ENCODE measurements at regions not wholly inside any gene's neighbourhood (a gene's known extent, or its start where the extent isn't known, plus 50 kb on each side); places are given as distances from the start of the nearest gene placed in this dataset.
"Not testable (repeated sequence)": the region's sequence is repeated elsewhere in the genome, so short reads cannot be mapped to it uniquely, and the experiment has no call there.

DNA sequence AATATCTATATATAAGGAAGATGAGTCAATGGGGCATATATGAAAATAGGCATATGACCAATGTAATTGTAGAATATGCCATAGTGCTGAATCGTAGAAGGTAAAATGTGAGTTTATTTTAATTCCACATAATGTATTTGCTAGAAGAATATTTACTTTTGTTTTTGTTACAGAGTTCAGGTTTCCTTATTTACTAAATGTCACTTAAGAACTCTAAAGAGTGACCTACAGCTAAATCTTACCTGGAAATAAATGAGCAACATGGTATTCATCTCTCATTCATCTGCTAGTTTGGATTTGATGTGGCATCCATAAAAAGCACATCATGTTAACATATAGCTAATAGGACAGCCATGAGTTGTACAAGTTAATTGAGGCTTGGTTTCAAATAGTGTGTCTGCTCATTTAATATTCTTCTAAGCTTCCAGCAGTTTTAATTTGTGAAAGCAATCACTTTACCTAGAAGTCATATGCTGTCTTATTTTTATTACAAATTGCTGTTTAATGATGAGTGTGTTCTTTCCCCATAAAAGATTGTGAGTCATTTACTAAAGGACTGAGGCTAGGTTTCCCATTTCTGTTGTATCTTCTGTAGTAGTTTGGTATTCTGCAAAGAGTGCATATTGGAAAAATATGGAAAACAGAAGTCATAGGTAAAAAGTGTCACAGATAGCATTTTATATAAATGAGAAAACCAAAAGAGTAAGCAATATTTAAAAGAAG lies 222.1 kb upstream of the POU1F1 start:
- no peaks in the 10 kb centered on the region for H3K4me1 ChIP-seq (ENCODE audit: insufficient read depth)
- H3K4me3 ChIP-seq (ENCODE audit: low read depth, low read length): no peak overlapping the region
- 82% methylated on average over 1 of the region's 1 CpG for WGBS

DNA sequence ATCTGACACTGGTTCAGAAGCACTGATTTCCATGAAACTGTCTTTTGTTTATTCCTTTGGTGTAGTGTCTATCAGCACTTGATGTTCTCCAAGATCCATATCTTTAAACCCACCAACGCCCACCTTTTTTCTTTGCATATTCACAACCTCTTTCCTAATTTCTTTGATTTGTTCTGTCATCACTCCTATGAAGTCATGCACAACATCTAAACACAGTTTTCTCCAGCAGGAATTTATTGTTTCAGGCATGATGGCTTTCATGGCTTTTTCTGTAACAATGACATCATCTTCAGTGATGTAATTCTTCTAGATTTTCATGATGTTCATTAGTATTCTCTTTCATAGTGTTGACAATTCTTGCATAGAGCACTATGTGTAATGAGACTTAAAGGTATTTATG lies 219.6 kb upstream of the POU1F1 start:
- no peak for DNase-seq (ENCODE audit: extremely low spot score)
- Histone ChIP-seq H3K36me3 (ENCODE audit: insufficient read depth) (no peaks in the 10 kb centered on the region), H3K4me3 (ENCODE audit: low read depth, low read length) (no peak overlapping the region), H3K4me1 (ENCODE audit: insufficient read depth) (no peaks in the 10 kb centered on the region), H3K27ac (ENCODE audit: low read depth) (no peak overlapping the region)
- WGBS: 60% methylated on average over 1 of the region's 1 CpG

More for the DNA sequence above, 222.1 kb upstream of the POU1F1 start:
- no peaks in the 10 kb centered on the region for H3K36me3 ChIP-seq (ENCODE audit: insufficient read depth)
- no peak overlapping the region for H3K27ac ChIP-seq (ENCODE audit: low read depth)
- no peak for DNase-seq (ENCODE audit: extremely low spot score)

DNA sequence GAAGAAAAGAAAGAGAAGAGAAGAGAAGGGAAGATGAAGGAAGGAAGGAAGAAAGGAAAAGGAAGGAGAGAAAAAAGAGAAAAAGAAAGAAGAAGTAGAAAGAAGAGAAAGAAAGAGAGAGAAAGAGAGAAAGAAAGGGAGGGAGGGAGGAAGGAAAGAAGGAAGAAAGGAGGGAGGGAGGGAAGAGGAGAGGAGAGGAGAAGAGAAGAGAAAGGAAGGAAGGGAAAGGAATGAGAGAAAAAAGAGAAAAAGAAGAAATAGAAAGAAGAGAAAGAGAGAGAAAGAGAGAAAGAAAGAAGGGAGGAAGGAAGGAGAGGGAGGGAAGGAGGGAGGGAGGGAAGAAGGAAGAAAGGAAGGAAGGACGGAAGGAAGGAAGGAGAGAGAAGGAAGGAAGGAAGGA lies 217.9 kb upstream of the POU1F1 start:
- H3K4me3 ChIP-seq (ENCODE audit: low read depth, low read length): no peak overlapping the region
- WGBS: 74% methylated on average over 1 of the region's 1 CpG
- no peak overlapping the region for H3K27ac ChIP-seq (ENCODE audit: low read depth)
- H3K36me3 ChIP-seq (ENCODE audit: insufficient read depth): no peaks in the 10 kb centered on the region
- H3K4me1 ChIP-seq (ENCODE audit: insufficient read depth): no peaks in the 10 kb centered on the region
- no peak for DNase-seq (ENCODE audit: extremely low spot score)

DNA sequence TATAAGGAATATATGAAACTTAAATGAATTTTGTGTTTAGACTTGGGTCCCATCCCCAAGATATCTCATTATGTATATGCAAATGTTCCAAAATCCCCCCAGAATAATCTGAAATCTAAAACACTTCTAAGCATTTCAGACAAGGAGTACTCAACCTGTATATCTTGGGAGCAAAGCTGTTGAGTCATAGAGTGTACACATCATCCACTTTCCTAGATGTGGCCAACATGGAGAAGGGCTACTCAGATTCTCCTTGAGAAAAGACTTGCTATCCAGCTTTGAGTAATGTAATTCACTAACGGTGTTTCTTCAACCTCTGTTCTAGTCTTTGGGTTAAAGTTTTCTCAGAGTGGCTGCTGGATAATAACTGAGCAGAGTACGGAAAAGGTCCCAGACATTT lies 215.5 kb upstream of the POU1F1 start:
- H3K4me1 ChIP-seq (ENCODE audit: insufficient read depth): no peaks in the 10 kb centered on the region
- no peak overlapping the region for H3K4me3 ChIP-seq (ENCODE audit: low read depth, low read length)
- no peak overlapping the region for H3K27ac ChIP-seq (ENCODE audit: low read depth)
- H3K36me3 ChIP-seq (ENCODE audit: insufficient read depth): no peaks in the 10 kb centered on the region
- WGBS: 83% methylated on average over 2 of the region's 2 CpGs
- DNase-seq (ENCODE audit: extremely low spot score): no peak

DNA sequence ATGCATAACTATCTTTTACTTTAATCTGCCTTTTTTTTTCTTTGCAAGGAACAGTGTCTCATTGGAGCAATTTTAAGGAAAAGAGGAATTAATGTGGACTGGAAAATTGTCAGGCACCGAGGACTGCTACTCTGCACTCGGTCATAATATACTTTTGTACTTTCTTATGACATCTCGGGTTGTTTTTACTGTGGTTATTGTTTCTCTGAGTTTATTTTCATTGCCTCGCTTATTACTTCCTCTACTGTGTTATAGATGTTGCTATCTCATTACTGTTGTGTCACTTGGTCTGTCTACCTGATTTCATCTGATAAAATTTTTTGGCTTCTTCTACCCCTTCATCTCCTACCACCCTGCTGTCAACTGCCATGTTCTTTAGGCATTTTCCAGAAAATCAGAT lies 213.5 kb upstream of the POU1F1 start:
- 76% methylated on average over 4 of the region's 4 CpGs for WGBS
- no peak for DNase-seq (ENCODE audit: extremely low spot score)
- Histone ChIP-seq H3K36me3 (ENCODE audit: insufficient read depth) (no peaks in the 10 kb centered on the region), H3K4me3 (ENCODE audit: low read depth, low read length) (no peak overlapping the region), H3K27ac (ENCODE audit: low read depth) (no peak overlapping the region), H3K4me1 (ENCODE audit: insufficient read depth) (no peaks in the 10 kb centered on the region)

DNA sequence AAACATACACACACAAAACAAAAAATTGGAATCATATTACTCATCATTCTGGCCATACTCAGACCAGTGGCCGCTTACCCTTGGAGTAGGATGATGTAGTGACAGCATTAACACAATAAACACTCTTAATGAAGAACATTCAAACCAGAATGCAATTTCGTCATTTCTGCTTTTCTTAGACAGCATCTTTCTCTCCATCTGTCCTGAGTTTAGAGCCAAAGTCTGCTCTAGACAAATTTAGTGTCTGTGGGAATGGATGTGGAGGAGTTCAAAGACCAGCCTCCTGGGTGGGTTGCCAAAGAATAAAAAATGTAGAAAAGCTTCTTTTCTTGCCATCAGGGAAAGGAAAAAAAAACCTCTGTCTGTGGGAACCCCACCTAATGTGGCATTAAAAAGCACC lies 212.4 kb upstream of the POU1F1 start:
- WGBS: 55% methylated on average over 2 of the region's 2 CpGs

DNA sequence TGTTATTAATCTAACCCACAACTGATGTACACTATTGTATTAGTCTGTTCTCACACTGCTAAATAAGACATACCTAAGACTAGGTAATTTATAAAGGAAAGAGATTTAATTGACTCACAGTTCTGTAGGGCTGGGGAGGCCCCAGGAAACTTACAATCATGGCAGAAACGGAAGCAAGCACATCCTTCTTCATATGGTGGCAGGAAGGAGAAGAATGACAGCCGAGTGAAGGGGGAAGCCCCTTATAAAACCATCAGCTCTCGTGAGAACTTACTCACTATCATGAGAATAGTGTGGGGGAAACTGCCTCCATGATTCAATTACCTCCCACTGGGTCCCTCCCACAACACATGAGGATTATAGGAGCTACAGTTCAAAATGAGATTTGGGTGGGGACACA lies 210.3 kb upstream of the POU1F1 start:
- not testable (repeated sequence) for DNase-seq (ENCODE audit: extremely low spot score); H3K27ac ChIP-seq (ENCODE audit: low read depth); H3K36me3 ChIP-seq (ENCODE audit: insufficient read depth); H3K4me3 ChIP-seq (ENCODE audit: low read depth, low read length); H3K4me1 ChIP-seq (ENCODE audit: insufficient read depth)
- 55% methylated on average over 3 of the region's 3 CpGs for WGBS

More for the DNA sequence above, 212.4 kb upstream of the POU1F1 start:
- Histone ChIP-seq H3K4me1 (ENCODE audit: insufficient read depth) (no peaks in the 10 kb centered on the region), H3K4me3 (ENCODE audit: low read depth, low read length) (no peak overlapping the region), H3K27ac (ENCODE audit: low read depth) (no peak overlapping the region), H3K36me3 (ENCODE audit: insufficient read depth) (no peaks in the 10 kb centered on the region)
- DNase-seq (ENCODE audit: extremely low spot score): no peak

DNA sequence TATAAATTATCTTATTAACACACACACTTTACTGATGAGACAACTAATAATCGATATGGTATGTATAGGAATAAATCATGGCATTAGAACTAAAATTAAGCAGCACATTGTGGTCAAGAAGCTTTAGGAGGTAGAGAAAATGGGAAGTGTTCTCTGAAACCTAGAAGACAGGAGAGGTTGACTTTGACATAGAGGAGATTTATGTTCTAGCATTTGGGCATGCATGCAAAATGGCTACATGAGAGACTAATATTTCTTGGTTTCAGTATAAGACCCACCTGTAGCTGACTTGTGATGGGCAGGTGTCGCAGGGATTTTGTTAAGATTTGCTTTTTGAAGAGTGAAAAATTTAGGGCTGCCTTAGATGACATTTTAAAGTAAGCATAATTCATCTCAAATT lies 209.7 kb upstream of the POU1F1 start:
- 22% methylated on average over 2 of the region's 2 CpGs for WGBS
- no peaks in the 10 kb centered on the region for H3K36me3 ChIP-seq (ENCODE audit: insufficient read depth)

DNA sequence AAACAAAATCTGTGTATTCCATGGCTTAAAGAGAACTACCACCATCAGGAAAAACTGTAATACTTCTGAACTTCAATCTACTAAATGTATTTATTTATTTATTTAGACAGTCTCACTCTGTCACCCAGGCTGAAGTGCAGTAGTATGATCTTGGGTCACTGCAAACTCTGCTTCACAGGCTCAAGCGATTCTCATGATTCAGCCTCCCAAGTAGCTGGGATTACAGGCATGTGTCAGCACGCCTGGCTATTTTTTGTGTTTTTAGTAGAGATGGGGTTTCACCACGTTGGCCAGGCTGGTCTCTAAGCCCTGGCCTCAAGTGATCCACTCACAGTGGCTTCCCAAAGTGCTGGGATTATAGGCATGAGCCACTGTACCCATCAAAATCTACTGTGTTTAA lies 202.3 kb upstream of the POU1F1 start:
- 62% methylated on average over 3 of the region's 3 CpGs for WGBS
- Histone ChIP-seq H3K4me1 (ENCODE audit: insufficient read depth) (no peaks in the 10 kb centered on the region), H3K27ac (ENCODE audit: low read depth) (no peak overlapping the region), H3K36me3 (ENCODE audit: insufficient read depth) (no peaks in the 10 kb centered on the region), H3K4me3 (ENCODE audit: low read depth, low read length) (no peak overlapping the region)
- DNase-seq (ENCODE audit: extremely low spot score): no peak

More for the DNA sequence above, 209.7 kb upstream of the POU1F1 start:
- H3K4me3 ChIP-seq (ENCODE audit: low read depth, low read length): no peak overlapping the region
- H3K27ac ChIP-seq (ENCODE audit: low read depth): no peak overlapping the region
- no peak for DNase-seq (ENCODE audit: extremely low spot score)
- H3K4me1 ChIP-seq (ENCODE audit: insufficient read depth): no peaks in the 10 kb centered on the region

DNA sequence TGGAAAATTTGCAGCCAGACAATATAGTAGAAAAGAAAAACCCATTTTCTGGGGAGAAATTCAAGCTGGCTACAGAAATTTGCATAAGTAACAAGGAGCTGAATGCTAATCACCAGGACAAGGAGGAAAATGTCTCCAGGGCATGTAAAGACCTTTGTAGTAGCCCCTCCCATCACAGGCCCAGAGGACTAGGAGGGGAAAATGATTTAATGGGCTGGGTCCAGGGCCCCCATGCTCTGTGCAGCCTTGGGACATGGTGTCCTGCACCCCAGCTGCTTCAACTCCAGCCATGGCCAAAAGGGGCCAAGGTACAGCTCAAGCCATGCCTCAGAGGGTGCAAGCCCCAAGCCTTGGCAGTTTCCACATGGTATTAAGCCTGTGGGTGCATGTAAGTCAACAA lies 197.6 kb upstream of the POU1F1 start:
- H3K36me3 ChIP-seq (ENCODE audit: insufficient read depth): no peaks in the 10 kb centered on the region
- no peak overlapping the region for H3K4me3 ChIP-seq (ENCODE audit: low read depth, low read length)
- DNase-seq (ENCODE audit: extremely low spot score): no peak

DNA sequence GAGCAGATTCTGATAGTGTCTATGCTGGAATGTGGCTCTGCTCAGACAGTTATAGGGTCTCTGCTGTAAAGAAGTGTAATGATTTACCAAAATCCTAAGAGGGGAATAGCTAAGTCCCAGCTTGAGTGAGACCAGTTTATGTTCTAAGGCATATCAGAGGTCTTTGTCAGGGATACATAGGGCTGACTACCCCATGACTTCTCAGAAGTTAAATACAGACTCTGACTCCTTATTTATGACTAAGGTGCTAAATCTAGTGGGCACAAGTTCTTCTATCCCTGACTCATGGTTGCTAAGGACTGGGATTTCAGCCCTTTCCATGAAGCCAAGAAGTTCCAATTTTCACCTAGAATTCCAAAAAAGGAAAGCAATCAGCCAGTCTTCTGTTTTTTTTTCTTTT lies 192.6 kb upstream of the POU1F1 start:
- no peak for DNase-seq (ENCODE audit: extremely low spot score)
- Histone ChIP-seq H3K4me3 (ENCODE audit: low read depth, low read length) (no peak overlapping the region), H3K36me3 (ENCODE audit: insufficient read depth) (no peaks in the 10 kb centered on the region), H3K27ac (ENCODE audit: low read depth) (no peak overlapping the region), H3K4me1 (ENCODE audit: insufficient read depth) (no peaks in the 10 kb centered on the region)

More for the DNA sequence above, 197.6 kb upstream of the POU1F1 start:
- Histone ChIP-seq H3K4me1 (ENCODE audit: insufficient read depth) (no peaks in the 10 kb centered on the region), H3K27ac (ENCODE audit: low read depth) (no peak overlapping the region)

DNA sequence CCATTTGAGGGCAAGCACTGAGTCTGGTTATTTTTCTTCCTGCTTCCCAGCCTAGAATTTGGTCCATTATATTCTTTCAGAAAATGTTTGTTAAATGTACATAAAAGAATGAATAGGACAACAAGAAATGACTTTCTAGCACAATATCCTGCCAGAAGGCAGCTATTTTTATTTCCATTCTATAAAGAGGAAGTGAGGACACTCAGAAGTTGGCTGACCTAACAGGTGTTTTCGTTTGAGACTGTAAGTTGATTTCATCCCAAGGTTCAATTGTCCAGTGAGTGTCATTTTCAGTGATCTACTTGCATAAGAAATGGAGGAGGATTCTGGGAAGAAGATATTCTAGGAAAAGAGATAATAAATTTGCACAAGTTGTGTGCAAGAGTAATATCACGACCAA lies 191.9 kb upstream of the POU1F1 start:
- WGBS: 33% methylated on average over 2 of the region's 2 CpGs
- no peak overlapping the region for H3K4me3 ChIP-seq (ENCODE audit: low read depth, low read length)
- H3K36me3 ChIP-seq (ENCODE audit: insufficient read depth): no peaks in the 10 kb centered on the region
- no peak overlapping the region for H3K27ac ChIP-seq (ENCODE audit: low read depth)
- no peaks in the 10 kb centered on the region for H3K4me1 ChIP-seq (ENCODE audit: insufficient read depth)
- no peak for DNase-seq (ENCODE audit: extremely low spot score)

DNA sequence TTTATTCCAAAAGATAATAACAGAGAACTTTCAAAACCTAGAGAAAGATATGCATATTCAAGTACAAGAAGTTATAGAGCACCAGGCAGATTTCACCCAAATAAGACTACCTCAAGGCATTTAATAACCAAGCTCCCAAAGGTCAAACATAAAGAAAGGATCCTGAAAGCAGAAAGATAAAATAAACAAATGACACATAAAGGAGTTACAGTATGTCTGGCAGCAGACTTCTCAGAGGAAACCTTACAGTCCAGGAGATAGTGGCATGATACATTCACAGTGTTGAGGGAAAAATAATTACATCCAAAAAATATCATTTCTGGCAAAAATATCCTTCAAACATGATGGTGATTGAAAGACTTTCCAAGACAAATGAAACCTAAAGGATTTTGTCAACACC lies 185.8 kb upstream of the POU1F1 start:
- DNase-seq (ENCODE audit: extremely low spot score): no peak
- Histone ChIP-seq H3K4me3 (ENCODE audit: low read depth, low read length) (no peak overlapping the region), H3K36me3 (ENCODE audit: insufficient read depth) (no peaks in the 10 kb centered on the region), H3K4me1 (ENCODE audit: insufficient read depth) (no peaks in the 10 kb centered on the region), H3K27ac (ENCODE audit: low read depth) (no peak overlapping the region)

DNA sequence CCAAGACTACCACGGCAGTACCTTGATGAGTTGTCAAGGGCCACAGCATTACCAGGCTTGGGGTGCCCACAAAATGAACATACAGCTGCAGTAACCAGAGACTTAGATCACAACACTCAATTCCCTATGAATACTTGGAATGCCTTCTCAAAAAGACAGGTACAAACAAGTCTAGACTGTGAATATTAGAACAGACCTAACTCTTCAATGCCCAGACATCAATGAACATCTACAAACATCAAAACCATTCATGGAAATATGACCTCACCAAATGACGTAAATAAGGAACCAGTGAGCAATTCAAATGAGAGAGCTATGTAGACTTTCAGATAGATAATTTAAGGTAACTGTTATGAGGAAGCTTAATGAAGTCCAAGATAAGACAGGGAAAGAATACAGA lies 185.1 kb upstream of the POU1F1 start:
- no peaks in the 10 kb centered on the region for H3K4me1 ChIP-seq (ENCODE audit: insufficient read depth)
- 84% methylated on average over 2 of the region's 2 CpGs for WGBS
- H3K36me3 ChIP-seq (ENCODE audit: insufficient read depth): no peaks in the 10 kb centered on the region
- no peak overlapping the region for H3K27ac ChIP-seq (ENCODE audit: low read depth)
- DNase-seq (ENCODE audit: extremely low spot score): no peak
- no peak overlapping the region for H3K4me3 ChIP-seq (ENCODE audit: low read depth, low read length)

DNA sequence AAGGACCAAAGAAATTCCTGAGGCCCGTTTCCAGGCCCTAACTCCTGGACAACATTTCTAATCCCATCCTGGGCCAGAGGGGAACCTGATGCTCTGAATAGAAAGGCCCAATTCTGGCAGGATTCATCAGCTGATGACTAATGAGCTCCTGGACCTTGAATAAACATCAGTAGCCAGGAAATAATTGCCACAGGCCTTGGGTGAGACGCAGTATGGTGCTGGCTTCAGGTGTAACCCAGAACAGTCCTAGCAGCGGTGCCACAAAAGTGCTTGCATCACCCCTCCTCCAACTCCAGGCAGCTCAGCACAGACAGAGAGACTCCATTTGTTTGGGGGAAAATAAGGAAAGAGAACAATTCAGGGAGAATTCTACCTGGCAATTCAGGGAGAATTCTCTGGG lies 184.7 kb upstream of the POU1F1 start:
- H3K4me1 ChIP-seq (ENCODE audit: insufficient read depth): no peaks in the 10 kb centered on the region
- no peak overlapping the region for H3K27ac ChIP-seq (ENCODE audit: low read depth)
- WGBS: 78% methylated on average over 3 of the region's 3 CpGs
- no peak for DNase-seq (ENCODE audit: extremely low spot score)
- no peaks in the 10 kb centered on the region for H3K36me3 ChIP-seq (ENCODE audit: insufficient read depth)
- no peak overlapping the region for H3K4me3 ChIP-seq (ENCODE audit: low read depth, low read length)
